OCI-LY1 (cell line): ENCODE measurements at regions not wholly inside any gene's neighbourhood (a gene's known extent, or its start where the extent isn't known, plus 50 kb on each side); places are given as distances from the start of the nearest gene placed in this dataset.

Experiments
- H2AFZ ChIP-seq: fragments of 200-600 bp; sonication (generic), shearing (Covaris generic); 2 replicates; pipeline ENCODE4 v1.6.0; 2014; ENCODE audit warnings: antibody characterized with exemption, mild to moderate bottlenecking, low read length
- H3F3A ChIP-seq: fragments of 200-600 bp; sonication (generic), shearing (Covaris generic); 2 replicates; pipeline ENCODE4 v1.6.0; 2014; ENCODE audit warnings: mild to moderate bottlenecking, antibody characterized with exemption, low read length, moderate library complexity; ENCODE audit not compliant: insufficient read depth
- H3K27ac ChIP-seq: fragments of 200-600 bp; sonication (generic); 2 replicates; pipeline ENCODE4 v1.5.1; 2014; ENCODE audit warnings: low read length, mixed run types, mild to moderate bottlenecking, low read depth; ENCODE audit not compliant: poor library complexity, severe bottlenecking
- H3K27me3 ChIP-seq: fragments of 200-600 bp; sonication (generic); 2 replicates; pipeline ENCODE4 v1.6.0; 2014; ENCODE audit warnings: antibody characterized with exemption, mild to moderate bottlenecking, low read length, moderate library complexity; ENCODE audit not compliant: insufficient read depth
- H3K36me3 ChIP-seq: fragments of 200-600 bp; sonication (generic); 2 replicates; pipeline ENCODE4 v1.6.1; 2014; ENCODE audit warnings: mild to moderate bottlenecking, antibody characterized with exemption, low read length, moderate library complexity, mixed read lengths; ENCODE audit not compliant: insufficient read depth
- H3K4me1 ChIP-seq: fragments of 200-600 bp; sonication (generic); 2 replicates; pipeline ENCODE4 v1.5.1; 2014; ENCODE audit warnings: mild to moderate bottlenecking, low read length, moderate library complexity; ENCODE audit not compliant: insufficient read depth, severe bottlenecking
- H3K4me2 ChIP-seq: fragments of 200-600 bp; sonication (generic), shearing (Covaris generic); 2 replicates; pipeline ENCODE4 v1.6.1; 2014; ENCODE audit warnings: low read length
- H3K4me3 ChIP-seq: fragments of 200-600 bp; sonication (generic); 2 replicates; pipeline ENCODE4 v1.5.1; 2014; ENCODE audit warnings: low read length, low read depth, mild to moderate bottlenecking, mixed read lengths; ENCODE audit not compliant: poor library complexity, severe bottlenecking
- H3K79me2 ChIP-seq: fragments of 200-600 bp; shearing (Covaris generic); 2 replicates; pipeline ENCODE4 v1.6.1; 2016; ENCODE audit warnings: mixed run types, low read length, mixed read lengths; ENCODE audit not compliant: insufficient read depth
- H3K9ac ChIP-seq: fragments of 200-600 bp; sonication (generic), shearing (Covaris generic); 2 replicates; pipeline ENCODE4 v1.6.1; 2014; ENCODE audit warnings: mild to moderate bottlenecking, low read length, mixed read lengths
- H3K9me2 ChIP-seq: fragments of 200-600 bp; sonication (generic), shearing (Covaris generic); 2 replicates; pipeline ENCODE4 v1.6.1; 2014; ENCODE audit warnings: low read depth, mild to moderate bottlenecking, low read length, mixed read lengths
- H3K9me3 ChIP-seq: fragments of 200-600 bp; shearing (Covaris generic); 2 replicates; pipeline ENCODE4 v1.6.1; 2014; ENCODE audit warnings: low read length, mixed read lengths
- H4K20me1 ChIP-seq: fragments of 200-600 bp; sonication (generic), shearing (Covaris generic); 2 replicates; pipeline ENCODE4 v1.6.0; 2016; ENCODE audit warnings: mild to moderate bottlenecking, low read length; ENCODE audit not compliant: insufficient read depth
- CTCF ChIP-seq: fragments of 200-600 bp; sonication (generic), shearing (Covaris generic); IDR thresholded peaks from 2 replicates; pipeline ENCODE4 v1.5.1; 2017; ENCODE audit warnings: mild to moderate bottlenecking, antibody characterized with exemption, low read length, moderate library complexity, mixed read lengths
- EZH2 ChIP-seq: fragments of 200-600 bp; sonication (generic), shearing (Covaris generic); IDR thresholded peaks from 2 replicates; pipeline ENCODE4 v1.8.0; 2017; ENCODE audit warnings: borderline replicate concordance, mixed run types, mild to moderate bottlenecking, antibody characterized with exemption, low read length, moderate library complexity, mixed read lengths

- H3K9ac ChIP-seq: no peak overlapping the region
- TF ChIP-seq CTCF: no peak
- no peak for TF ChIP-seq EZH2
- H3K4me1 ChIP-seq: no peaks in the 10 kb centered on the region
- H3K79me2 ChIP-seq: no peaks in the 10 kb centered on the region
- H3K4me3 ChIP-seq: no peak overlapping the region
- no peaks in the 10 kb centered on the region for H3K9me3 ChIP-seq
- H3K27ac ChIP-seq: no peak overlapping the region
- no peak overlapping the region for H3K4me2 ChIP-seq
- H3F3A ChIP-seq: no peaks in the 10 kb centered on the region
- H4K20me1 ChIP-seq: no peaks in the 10 kb centered on the region
- H3K27me3 ChIP-seq: no peaks in the 10 kb centered on the region
- H3K36me3 ChIP-seq: no peaks in the 10 kb centered on the region
- H2AFZ ChIP-seq: no peak overlapping the region
- no peaks in the 10 kb centered on the region for H3K9me2 ChIP-seq
These were observed 59.8 kb upstream of the KRR1 start for GRCh38 chr12:75571204-75571603.

DNA sequence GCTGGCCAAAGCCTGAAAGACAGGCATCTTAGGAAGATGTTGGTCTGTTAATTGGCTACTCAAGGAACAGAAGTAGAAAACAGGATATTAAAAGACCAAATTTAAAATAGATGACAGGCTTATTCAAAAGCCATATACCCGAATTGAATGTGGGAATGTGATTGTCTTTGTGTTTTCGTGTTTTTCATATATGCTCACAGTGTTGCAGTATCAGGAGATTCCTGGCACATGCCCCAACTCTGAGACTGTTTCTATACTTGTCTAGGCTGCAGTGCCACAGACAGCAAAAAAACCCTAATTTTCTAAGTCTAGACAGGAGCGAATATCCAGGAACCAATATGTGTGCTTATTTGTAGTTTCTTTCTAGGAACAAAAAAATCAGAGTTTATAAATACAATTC lies 57.4 kb upstream of the KRR1 start:
- no peak overlapping the region for H3K4me3 ChIP-seq
- no peaks in the 10 kb centered on the region for H3K79me2 ChIP-seq
- TF ChIP-seq EZH2 (no peak), CTCF (no peak)
- H3F3A ChIP-seq: no peaks in the 10 kb centered on the region
- H3K4me2 ChIP-seq: no peak overlapping the region
- H3K4me1 ChIP-seq: no peaks in the 10 kb centered on the region
- no peaks in the 10 kb centered on the region for H3K27me3 ChIP-seq
- H3K9me2 ChIP-seq: no peaks in the 10 kb centered on the region
- H3K9ac ChIP-seq: no peak overlapping the region
- no peaks in the 10 kb centered on the region for H3K36me3 ChIP-seq
- no peak overlapping the region for H3K27ac ChIP-seq
- no peaks in the 10 kb centered on the region for H4K20me1 ChIP-seq
- no peaks in the 10 kb centered on the region; the same call in 1 of the 2 replicates for H3K9me3 ChIP-seq
- no peak overlapping the region for H2AFZ ChIP-seq

DNA sequence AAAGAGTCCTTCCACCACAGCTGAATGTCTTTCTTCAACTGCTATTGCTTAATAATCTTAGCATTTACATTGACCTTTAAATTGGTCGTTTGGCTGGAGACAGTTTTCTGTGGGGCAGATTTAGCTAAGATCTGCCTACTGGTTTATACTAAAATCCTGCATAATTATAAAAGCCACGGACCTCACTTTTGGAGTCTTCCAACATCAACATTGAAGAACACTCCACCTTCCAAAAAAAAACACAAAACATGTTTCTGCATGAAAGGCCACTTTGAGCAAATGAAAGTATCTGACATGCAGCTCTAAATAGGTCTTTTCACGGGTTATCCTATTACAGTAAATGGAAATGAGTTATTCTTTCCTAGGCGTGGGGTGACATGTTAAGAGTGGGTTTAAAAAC lies 57.0 kb upstream of the KRR1 start:
- Histone ChIP-seq H4K20me1 (no peaks in the 10 kb centered on the region), H3K9me3 (no peaks in the 10 kb centered on the region; the same call in 1 of the 2 replicates), H2AFZ (no peak overlapping the region), H3K4me1 (no peaks in the 10 kb centered on the region), H3K4me2 (no peak overlapping the region), H3K9me2 (no peaks in the 10 kb centered on the region), H3K9ac (no peak overlapping the region), H3K4me3 (no peak overlapping the region), H3F3A (no peaks in the 10 kb centered on the region), H3K27ac (no peak overlapping the region), H3K27me3 (no peaks in the 10 kb centered on the region), H3K36me3 (no peaks in the 10 kb centered on the region), H3K79me2 (no peaks in the 10 kb centered on the region)
- no peak for TF ChIP-seq CTCF
- TF ChIP-seq EZH2: no peak
